NCI-H2227 (cell line): ENCODE measurements at regions not wholly inside any gene's neighbourhood (a gene's known extent, or its start where the extent isn't known, plus 50 kb on each side); places are given as distances from the start of the nearest gene placed in this dataset.
A peak's percentile ranks its signal among the peaks of the same experiment; 100 is the strongest.
"Not testable (repeated sequence)": the region's sequence is repeated elsewhere in the genome, so short reads cannot be mapped to it uniquely, and the experiment has no call there.

Source experiments
- DNase-seq: peaks from one replicate; lab custom pipeline; 2025; ENCODE audit not compliant: unreplicated experiment; lab: John Stamatoyannopoulos, UW

GRCh38 chr5:74464512-74465209 is 175.9 kb downstream of the ENC1 start:
- DNase-seq: no peak

GRCh38 chr5:74462356-74462755 is 178.2 kb downstream of the ENC1 start:
- no peak for DNase-seq

DNA sequence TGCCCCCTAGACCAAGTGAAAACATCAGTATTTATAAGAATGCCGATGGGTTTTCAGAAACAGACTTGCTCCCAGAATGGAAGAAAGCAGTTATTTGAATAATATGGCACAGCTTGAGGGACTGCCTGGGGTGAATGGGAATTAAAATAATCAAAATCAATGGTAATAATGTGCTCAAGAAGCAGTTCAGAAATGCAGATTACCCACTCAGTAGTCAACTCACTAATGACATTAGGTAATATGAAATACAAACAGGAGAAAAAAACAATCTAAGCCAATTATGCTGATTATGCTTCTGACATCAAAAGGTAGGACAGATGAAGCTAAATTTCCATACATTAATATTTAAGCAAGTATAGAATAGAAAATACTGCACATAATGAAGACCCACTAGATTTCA is 179.3 kb downstream of the ENC1 start:
- DNase-seq: no peak

DNA sequence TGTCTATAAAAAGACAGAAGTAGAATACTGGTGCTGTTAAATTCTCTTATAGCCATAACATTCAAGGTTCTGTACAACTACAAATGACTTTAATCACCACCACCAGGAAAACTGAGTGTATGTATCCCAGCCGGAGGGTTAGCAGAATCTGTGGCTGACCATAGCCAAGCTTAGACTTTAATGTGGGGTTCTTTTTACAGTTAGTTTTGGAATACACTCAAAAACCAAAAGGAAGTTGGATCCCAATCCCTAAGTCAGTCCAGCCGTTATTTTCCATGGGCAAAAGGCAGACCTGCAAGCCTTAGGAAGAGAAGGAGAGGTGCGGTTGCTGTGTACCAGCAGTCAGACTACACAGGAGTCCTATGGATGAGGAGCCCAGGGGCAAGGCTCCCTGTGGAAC is 179.8 kb downstream of the ENC1 start:
- no peak for DNase-seq

DNA sequence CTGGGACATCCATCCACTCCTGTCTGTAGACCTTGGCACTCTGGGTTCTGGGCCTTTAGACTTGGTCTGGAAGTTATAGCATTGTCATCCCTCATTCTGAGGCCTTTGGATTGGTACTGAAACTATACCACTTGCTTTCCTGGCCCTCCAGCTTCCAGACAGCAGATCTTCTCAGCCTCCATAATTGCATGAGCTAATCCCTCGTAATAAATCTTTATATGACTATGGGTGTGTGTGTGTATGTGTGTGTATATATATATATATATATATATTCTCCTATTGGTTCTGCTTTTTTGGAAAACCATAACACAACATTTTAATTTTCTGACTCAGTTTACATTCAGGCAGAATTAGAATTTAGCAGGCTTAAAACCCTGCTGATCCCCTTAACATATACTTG is 180.5 kb downstream of the ENC1 start:
- no peak for DNase-seq

GRCh38 chr5:74457876-74458275 is 182.7 kb downstream of the ENC1 start:
- DNase-seq: no peak

- no peak for DNase-seq
Observed at GRCh38 chr5:74454263-74455030, 186.1 kb downstream of the ENC1 start.

DNA sequence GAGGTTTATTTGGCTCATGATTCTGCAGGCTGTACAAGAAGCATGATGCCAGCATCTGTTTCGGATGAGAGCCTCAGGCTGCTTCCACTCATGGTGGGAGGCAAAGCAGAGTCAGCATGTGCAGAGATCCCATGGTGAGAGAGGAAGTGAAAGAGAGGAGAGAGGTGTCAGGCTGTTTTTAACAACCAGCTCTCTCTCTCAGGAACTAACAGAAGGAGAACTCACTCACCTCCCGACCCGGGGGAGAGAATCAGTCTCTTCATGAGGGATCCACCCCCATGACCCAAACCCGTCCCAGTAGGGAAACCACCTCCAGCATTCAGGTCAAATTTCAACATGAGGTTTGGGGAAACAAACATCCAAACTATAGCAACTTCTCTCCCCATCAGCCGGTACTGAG is 187.7 kb downstream of the ENC1 start:
- DNase-seq: no peak

- no peak for DNase-seq
Observed at GRCh38 chr5:74450095-74450494, 190.4 kb downstream of the ENC1 start.

DNA sequence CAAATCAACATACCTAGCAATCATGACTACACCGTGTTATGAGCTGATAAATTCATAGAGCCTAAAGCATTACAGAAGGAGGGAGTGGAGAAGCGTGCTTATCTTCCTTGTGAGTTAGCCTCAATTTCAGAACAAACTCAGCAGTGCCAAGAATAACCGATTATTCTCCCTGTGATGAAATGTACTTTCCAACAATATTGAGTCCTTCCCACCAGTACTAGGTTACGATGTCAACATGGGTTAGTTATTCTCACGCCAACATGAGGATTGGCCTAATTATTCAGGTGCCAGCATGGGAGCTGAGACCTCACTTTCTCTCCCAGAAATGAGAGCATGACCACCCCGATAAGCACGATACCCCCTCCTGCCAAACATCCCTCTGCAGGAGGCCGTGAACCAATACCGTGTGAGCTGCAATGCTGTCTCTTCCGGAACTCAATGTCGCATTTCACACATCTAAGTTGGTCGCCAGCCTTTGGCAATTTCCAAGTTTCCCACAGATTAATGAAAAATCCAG is 193.7 kb downstream of the ENC1 start:
- DNase-seq: no peak

GRCh38 chr5:74442466-74442865 is 198.1 kb downstream of the ENC1 start:
- no peak for DNase-seq

DNA sequence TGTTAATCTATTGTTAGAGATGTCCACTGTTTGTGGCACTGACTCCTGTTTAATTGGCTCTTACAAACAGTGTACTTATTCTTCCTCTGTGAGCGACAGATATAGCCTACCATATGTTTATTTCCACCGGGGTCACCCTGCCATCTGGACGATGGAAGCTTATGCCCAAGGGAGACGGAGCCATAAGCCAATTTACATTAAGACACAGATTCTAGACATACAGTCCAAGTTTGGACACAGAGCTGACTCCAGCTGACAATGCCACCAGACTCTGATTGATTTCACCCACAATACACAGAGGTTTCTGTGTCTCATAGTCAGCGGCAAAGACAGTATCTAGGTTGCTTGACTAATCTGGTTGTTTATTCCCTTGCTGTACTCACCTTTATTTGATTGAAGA is 198.9 kb downstream of the ENC1 start:
- peak; percentile 18 for DNase-seq

- no peak for DNase-seq
Observed at GRCh38 chr5:74440341-74440740, 200.2 kb downstream of the ENC1 start.

GRCh38 chr5:74437870-74438269 is 202.7 kb downstream of the ENC1 start:
- DNase-seq: not testable (repeated sequence)

DNA sequence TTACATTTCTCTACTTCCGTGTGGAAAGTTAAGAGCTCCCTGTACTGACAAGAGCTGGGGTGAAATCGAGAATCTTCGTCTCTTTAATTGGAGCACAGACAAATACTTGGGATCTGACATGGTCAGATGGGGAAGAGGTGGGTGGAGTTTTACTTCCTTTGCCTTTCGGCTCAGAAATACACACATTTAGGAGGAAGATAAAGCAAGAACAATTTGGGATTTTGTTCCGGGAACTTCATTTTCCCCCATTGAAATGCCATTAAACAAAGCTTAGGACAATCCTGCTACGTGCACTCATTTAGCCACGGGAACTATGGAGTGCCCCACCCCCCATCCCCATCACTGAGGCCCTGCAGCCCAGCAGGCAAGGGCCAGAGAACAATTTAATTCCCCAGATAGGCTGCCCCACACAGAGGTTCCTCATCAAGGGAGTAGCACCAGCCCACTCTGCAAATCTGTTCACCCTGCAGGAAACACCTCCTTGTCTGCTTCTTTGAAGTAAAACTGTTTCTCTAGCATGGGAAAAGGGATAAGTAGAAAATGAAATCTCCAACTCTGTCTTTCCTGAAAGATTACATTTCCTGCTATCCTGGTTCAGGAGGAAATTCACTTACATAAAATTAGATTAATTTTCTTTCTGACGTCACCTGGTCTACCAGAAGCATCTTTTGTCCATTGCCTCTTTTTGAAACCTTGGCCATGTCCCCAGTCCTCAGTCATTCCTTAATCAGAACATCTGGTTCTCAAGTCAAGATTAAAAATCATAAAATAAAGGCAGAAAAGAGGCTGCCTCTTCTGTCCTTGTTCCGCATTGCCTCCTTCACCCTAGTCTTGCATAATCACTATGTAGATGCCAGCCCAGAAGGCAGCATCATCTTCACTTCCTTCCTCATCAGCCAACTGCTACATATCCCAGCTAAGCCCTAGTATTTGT is 206.4 kb downstream of the ENC1 start:
- no peak for DNase-seq

DNA sequence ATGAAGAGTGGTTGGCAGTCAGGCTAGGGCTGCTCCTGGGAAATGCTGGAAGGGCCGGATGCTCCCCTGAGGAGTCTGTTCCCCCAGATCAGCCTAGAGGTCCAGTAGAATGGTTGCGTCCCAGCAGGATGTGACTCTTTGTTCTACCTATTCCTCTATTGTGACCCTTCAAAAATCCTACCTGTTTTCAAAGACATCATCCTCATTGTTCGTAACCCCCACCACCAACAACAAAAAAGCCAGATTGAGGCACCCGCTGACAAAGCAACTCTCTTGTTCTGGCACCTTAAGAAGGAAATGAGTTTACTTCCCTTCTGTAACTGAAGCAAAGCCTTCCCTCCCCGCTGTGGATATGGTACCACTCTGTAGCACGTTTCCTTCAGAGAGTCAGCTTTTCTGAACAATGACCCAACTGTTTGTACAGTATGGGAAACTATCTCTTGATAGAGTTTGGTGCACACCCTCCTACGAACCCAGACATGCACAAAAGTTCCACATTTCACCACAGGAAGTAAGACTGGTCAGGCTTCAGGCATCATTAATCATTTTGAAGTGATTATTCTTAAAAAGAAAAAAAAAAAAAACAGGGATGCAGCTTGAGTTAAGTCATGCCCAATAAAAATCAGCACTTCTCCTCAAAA is 207.2 kb downstream of the ENC1 start:
- DNase-seq: no peak

- no peak for DNase-seq
Observed at GRCh38 chr5:74432721-74433120, 207.8 kb downstream of the ENC1 start.

GRCh38 chr5:74432216-74432615 is 208.3 kb downstream of the ENC1 start:
- no peak for DNase-seq

- no peak for DNase-seq
Observed at GRCh38 chr5:74431290-74431669, 209.2 kb downstream of the ENC1 start.

GRCh38 chr5:74430631-74431289 is 209.8 kb downstream of the ENC1 start:
- DNase-seq: no peak
